ENCODE measurements at regions not wholly inside any gene's neighbourhood (a gene's known extent, or its start where the extent isn't known, plus 50 kb on each side); places are given as distances from the start of the nearest gene placed in this dataset.

- Histone ChIP-seq H3K9me3 (ENCODE audit: control insufficient read depth, insufficient read depth, low read length) (peaks cover 3% of the 10 kb centered on the region; the same call in 1 of the 2 replicates), H3K9me2 (replicated peaks; ENCODE audit: control insufficient read depth, low read length) (no peaks in the 10 kb centered on the region), H3K4me2 (ENCODE audit: low read length) (no peak overlapping the region), H3K79me2 (ENCODE audit: control insufficient read depth, low read length) (no peaks in the 10 kb centered on the region), H4K20me1 (ENCODE audit: control insufficient read depth, insufficient read depth, low read depth, low read length) (no peaks in the 10 kb centered on the region), H3K27me3 (ENCODE audit: control insufficient read depth, low read length) (no peaks in the 10 kb centered on the region), H3F3A (ENCODE audit: control insufficient read depth, insufficient read depth) (no peaks in the 10 kb centered on the region), H3K27ac (ENCODE audit: low read depth, low read length) (no peak overlapping the region), H3K4me1 (ENCODE audit: control insufficient read depth, low read length) (no peaks in the 10 kb centered on the region), H3K36me3 (ENCODE audit: control insufficient read depth, low read length) (no peaks in the 10 kb centered on the region), H3K4me3 (ENCODE audit: low read length) (no peak overlapping the region)
- TF ChIP-seq EZH2phosphoT487 (IDR thresholded peaks at IDR 0.05; ENCODE audit: borderline replicate concordance, low read length) = no peak
- TF ChIP-seq, protein P1, sequence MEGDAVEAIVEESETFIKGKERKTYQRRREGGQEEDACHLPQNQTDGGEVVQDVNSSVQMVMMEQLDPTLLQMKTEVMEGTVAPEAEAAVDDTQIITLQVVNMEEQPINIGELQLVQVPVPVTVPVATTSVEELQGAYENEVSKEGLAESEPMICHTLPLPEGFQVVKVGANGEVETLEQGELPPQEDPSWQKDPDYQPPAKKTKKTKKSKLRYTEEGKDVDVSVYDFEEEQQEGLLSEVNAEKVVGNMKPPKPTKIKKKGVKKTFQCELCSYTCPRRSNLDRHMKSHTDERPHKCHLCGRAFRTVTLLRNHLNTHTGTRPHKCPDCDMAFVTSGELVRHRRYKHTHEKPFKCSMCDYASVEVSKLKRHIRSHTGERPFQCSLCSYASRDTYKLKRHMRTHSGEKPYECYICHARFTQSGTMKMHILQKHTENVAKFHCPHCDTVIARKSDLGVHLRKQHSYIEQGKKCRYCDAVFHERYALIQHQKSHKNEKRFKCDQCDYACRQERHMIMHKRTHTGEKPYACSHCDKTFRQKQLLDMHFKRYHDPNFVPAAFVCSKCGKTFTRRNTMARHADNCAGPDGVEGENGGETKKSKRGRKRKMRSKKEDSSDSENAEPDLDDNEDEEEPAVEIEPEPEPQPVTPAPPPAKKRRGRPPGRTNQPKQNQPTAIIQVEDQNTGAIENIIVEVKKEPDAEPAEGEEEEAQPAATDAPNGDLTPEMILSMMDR (IDR thresholded peaks at IDR 0.05; ENCODE audit: low read depth, low read length, poor library complexity, severe bottlenecking) = no peak
Observed at GRCh38 chr9:23434654-23435053, 391.4 kb downstream of the ELAVL2 start.

DNA sequence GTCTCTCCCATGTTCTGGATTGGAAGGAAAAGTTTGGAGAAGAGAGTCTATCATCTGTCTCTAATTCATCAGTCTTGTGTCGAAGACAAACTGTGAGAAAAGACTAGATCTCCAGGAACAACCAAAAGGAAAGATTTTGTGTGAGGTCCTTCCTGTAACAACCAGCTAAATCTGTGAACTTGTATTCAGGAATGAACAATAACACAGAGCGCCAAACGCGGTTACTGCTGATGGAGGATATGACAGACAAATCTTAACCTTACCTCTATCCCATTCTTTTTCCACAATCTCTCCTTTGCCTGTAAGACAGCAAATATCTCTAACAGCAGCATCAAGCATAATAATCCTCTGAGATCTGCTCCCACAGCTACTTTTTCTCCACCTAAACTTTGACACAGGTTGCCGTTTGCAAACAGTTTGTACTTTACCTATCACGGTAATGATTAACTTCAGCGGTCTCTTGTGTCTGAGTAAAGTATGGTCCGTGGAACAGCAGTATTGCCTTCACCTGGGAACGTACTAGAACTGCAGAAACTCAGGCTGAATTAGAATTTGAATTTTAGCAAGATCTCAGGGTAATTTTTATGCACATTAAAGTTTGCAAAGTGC is 387.6 kb downstream of the ELAVL2 start:
- H3K4me3 ChIP-seq (ENCODE audit: low read length) = no peak overlapping the region
- no peaks in the 10 kb centered on the region for H3K4me1 ChIP-seq (ENCODE audit: control insufficient read depth, low read length)
- no peaks in the 10 kb centered on the region for H3K9me2 ChIP-seq (replicated peaks; ENCODE audit: control insufficient read depth, low read length)
- H4K20me1 ChIP-seq (ENCODE audit: control insufficient read depth, insufficient read depth, low read depth, low read length) = no peaks in the 10 kb centered on the region
- H3K4me2 ChIP-seq (ENCODE audit: low read length) = no peak overlapping the region
- no peaks in the 10 kb centered on the region for H3K79me2 ChIP-seq (ENCODE audit: control insufficient read depth, low read length)
- H3K27ac ChIP-seq (ENCODE audit: low read depth, low read length) = no peak overlapping the region
- no peaks in the 10 kb centered on the region for H3K27me3 ChIP-seq (ENCODE audit: control insufficient read depth, low read length)
- no peak for TF ChIP-seq EZH2phosphoT487 (IDR thresholded peaks at IDR 0.05; ENCODE audit: borderline replicate concordance, low read length)
- TF ChIP-seq, protein P1 (IDR thresholded peaks at IDR 0.05; ENCODE audit: low read depth, low read length, poor library complexity, severe bottlenecking) = no peak
- H3F3A ChIP-seq (ENCODE audit: control insufficient read depth, insufficient read depth) = no peaks in the 10 kb centered on the region
- peaks cover 3% of the 10 kb centered on the region; the same call in 1 of the 2 replicates for H3K9me3 ChIP-seq (ENCODE audit: control insufficient read depth, insufficient read depth, low read length)
- no peaks in the 10 kb centered on the region for H3K36me3 ChIP-seq (ENCODE audit: control insufficient read depth, low read length)

DNA sequence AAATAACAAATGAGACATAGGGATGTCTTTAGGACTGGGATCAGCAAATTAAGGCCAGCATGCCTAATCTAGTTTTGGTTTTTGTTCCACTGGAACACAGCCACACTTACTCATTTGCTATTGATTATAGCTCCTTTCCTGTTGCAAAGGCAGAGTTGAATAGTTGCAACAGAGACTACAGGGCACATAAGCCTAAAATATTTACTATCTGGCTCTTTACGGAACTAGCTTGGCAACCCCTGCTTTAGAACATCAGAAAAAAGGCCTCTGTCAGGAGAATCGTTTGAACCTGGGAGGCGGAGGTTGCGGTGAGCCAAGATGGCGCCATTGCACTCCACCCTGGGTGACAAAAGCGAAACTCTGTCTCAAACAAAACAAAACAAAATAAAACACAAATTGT is 384.8 kb downstream of the ELAVL2 start:
- TF ChIP-seq, protein P1 (IDR thresholded peaks at IDR 0.05; ENCODE audit: low read depth, low read length, poor library complexity, severe bottlenecking) = no peak
- TF ChIP-seq EZH2phosphoT487 (IDR thresholded peaks at IDR 0.05; ENCODE audit: borderline replicate concordance, low read length) = no peak
- Histone ChIP-seq H4K20me1 (ENCODE audit: control insufficient read depth, insufficient read depth, low read depth, low read length) (no peaks in the 10 kb centered on the region), H3K9me2 (replicated peaks; ENCODE audit: control insufficient read depth, low read length) (no peaks in the 10 kb centered on the region), H3K4me1 (ENCODE audit: control insufficient read depth, low read length) (no peaks in the 10 kb centered on the region), H3K4me2 (ENCODE audit: low read length) (no peak overlapping the region), H3K27me3 (ENCODE audit: control insufficient read depth, low read length) (no peaks in the 10 kb centered on the region), H3K27ac (ENCODE audit: low read depth, low read length) (no peak overlapping the region), H3K4me3 (ENCODE audit: low read length) (no peak overlapping the region), H3K79me2 (ENCODE audit: control insufficient read depth, low read length) (no peaks in the 10 kb centered on the region), H3K36me3 (ENCODE audit: control insufficient read depth, low read length) (no peaks in the 10 kb centered on the region), H3F3A (ENCODE audit: control insufficient read depth, insufficient read depth) (no peaks in the 10 kb centered on the region), H3K9me3 (ENCODE audit: control insufficient read depth, insufficient read depth, low read length) (peaks cover 3% of the 10 kb centered on the region; the same call in 1 of the 2 replicates)

Measured in DOHH2 (cell line).